Activated T-cell treated with anti-CD3 and anti-CD28 coated beads, Interleukin-2, amount 50 U/mL, for 72 hours (primary cell): ENCODE measurements at regions not wholly inside any gene's neighbourhood (a gene's known extent, or its start where the extent isn't known, plus 50 kb on each side); places are given as distances from the start of the nearest gene placed in this dataset.

Experiments used
- ATAC-seq, 2 donors: fragments of 150-1000 bp; cut with Tn5 transposase; replicated peaks in 1 of 2; 2 replicates each; pipeline ENCODE4 v1.10.0; 2021; ENCODE audit warnings: moderate library complexity in 2 of 2, mild to moderate bottlenecking in 1 of 2
- DNase-seq, 2 donors: peaks; one replicate each; pipeline ENCODE4 v3.0.0; 2021 to 2022; ENCODE audit warnings: mixed read lengths in 1 of 2
- H3K27ac Mint-ChIP-seq: one replicate; pipeline ENCODE4 v1.8.0; 2022; ENCODE audit warnings: mild to moderate bottlenecking, moderate library complexity, mixed read lengths
- H3K27me3 Mint-ChIP-seq: one replicate; pipeline ENCODE4 v1.8.0; 2022; ENCODE audit warnings: low read depth, mixed read lengths
- H3K36me3 Mint-ChIP-seq, 2 donors: one replicate each; pipeline ENCODE4 v1.8.0; 2022; ENCODE audit warnings: mixed read lengths in 2 of 2, mild to moderate bottlenecking in 1 of 2; ENCODE audit not compliant: insufficient read depth in 2 of 2
- H3K4me1 Mint-ChIP-seq: one replicate; pipeline ENCODE4 v1.8.0; 2022; ENCODE audit warnings: low read depth, mixed read lengths
- H3K4me3 Mint-ChIP-seq, 2 donors: one replicate each; pipeline ENCODE4 v1.8.0; 2022; ENCODE audit warnings: mild to moderate bottlenecking in 2 of 2, mixed read lengths in 2 of 2, moderate library complexity in 2 of 2
- H3K9me3 Mint-ChIP-seq, 2 donors: one replicate each; pipeline ENCODE4 v1.8.0; 2022; ENCODE audit warnings: mixed read lengths in 2 of 2

- Mint-ChIP-seq H3K27me3 (peaks cover 7% of the 10 kb centered on the region), H3K4me1 (no peaks in the 10 kb centered on the region), H3K27ac (no peak overlapping the region), H3K36me3 (no peaks in the 10 kb centered on the region), H3K4me3 (no peak overlapping the region), H3K9me3 (no peaks in the 10 kb centered on the region)
- DNase-seq, result no peak
- ATAC-seq, result no peak
Measured at GRCh38 chr12:116628989-116629388, 69.8 kb downstream of the MAP1LC3B2 start.

- Mint-ChIP-seq H3K4me1 (no peaks in the 10 kb centered on the region), H3K27me3 (peaks cover 7% of the 10 kb centered on the region), H3K4me3 (no peak overlapping the region), H3K27ac (no peak overlapping the region), H3K9me3 (peaks cover 0 to 1% of the 10 kb centered on the region in 2 donors), H3K36me3 (peaks cover 0 to 1% of the 10 kb centered on the region in 2 donors)
- no peak for DNase-seq
- no peak for ATAC-seq
Measured at GRCh38 chr12:116628450-116628793, 69.2 kb downstream of the MAP1LC3B2 start.
